ENCODE measurements at regions not wholly inside any gene's neighbourhood (a gene's known extent, or its start where the extent isn't known, plus 50 kb on each side); places are given as distances from the start of the nearest gene placed in this dataset.

- no peak for TF ChIP-seq POLR2AphosphoS5 (IDR thresholded peaks at IDR 0.05)
- Histone ChIP-seq H3K27me3 (no peaks in the 10 kb centered on the region), H3K4me3 (no peak overlapping the region), H3K36me3 (no peaks in the 10 kb centered on the region), H3K27ac (replicated peaks in 1 of 4) (no peak overlapping the region), H3K9me3 (no peaks in the 10 kb centered on the region), H3K4me1 (no peaks in the 10 kb centered on the region)
- WGBS: 57% methylated on average over 2 of the region's 2 CpGs
- intact Hi-C loops (cut with DNase I): no loop called here
- DNase-seq (ENCODE audit: extremely low spot score): no peak
Observed at GRCh38 chr7:124514471-124514870, 251.1 kb downstream of the GPR37 start.

- Histone ChIP-seq H3K36me3 (no peaks in the 10 kb centered on the region), H3K27ac (replicated peaks in 1 of 4) (no peak overlapping the region), H3K27me3 (no peaks in the 10 kb centered on the region), H3K9me3 (no peaks in the 10 kb centered on the region), H3K4me3 (no peak overlapping the region), H3K4me1 (no peaks in the 10 kb centered on the region)
- WGBS: 50% methylated on average over 3 of the region's 3 CpGs
- DNase-seq (ENCODE audit: extremely low spot score): no peak
- intact Hi-C loops (cut with DNase I): no loop called here
- TF ChIP-seq POLR2AphosphoS5 (IDR thresholded peaks at IDR 0.05) (no peak), CTCF (IDR thresholded peaks at IDR 0.05) (no peak), EP300 (IDR thresholded peaks at IDR 0.05) (no peak), POLR2A (IDR thresholded peaks at IDR 0.05; ENCODE audit: low read depth) (no peak)
Observed at GRCh38 chr7:124497176-124497575, 268.4 kb downstream of the GPR37 start.

- TF ChIP-seq EP300 (IDR thresholded peaks at IDR 0.05) (no peak), POLR2A (IDR thresholded peaks at IDR 0.05; ENCODE audit: low read depth) (no peak), POLR2AphosphoS5 (IDR thresholded peaks at IDR 0.05) (no peak), CTCF (IDR thresholded peaks at IDR 0.05) (no peak)
- DNase-seq (ENCODE audit: extremely low spot score): no peak
- 61% methylated on average over 3 of the region's 3 CpGs for whole genome bisulfite sequencing
- Histone ChIP-seq H3K36me3 (no peaks in the 10 kb centered on the region), H3K4me3 (no peak overlapping the region), H3K4me1 (no peaks in the 10 kb centered on the region), H3K27ac (replicated peaks in 1 of 4) (no peak overlapping the region), H3K9me3 (no peaks in the 10 kb centered on the region), H3K27me3 (no peaks in the 10 kb centered on the region)
- intact Hi-C loops (cut with DNase I): no loop called here
Observed at GRCh38 chr7:124489925-124490324, 275.7 kb downstream of the GPR37 start.

GRCh38 chr7:124489082-124489819 is 276.3 kb downstream of the GPR37 start:
- 73% methylated on average over 5 of the region's 5 CpGs for WGBS
- H3K36me3 ChIP-seq: no peaks in the 10 kb centered on the region
- TF ChIP-seq POLR2A (IDR thresholded peaks at IDR 0.05; ENCODE audit: low read depth): no peak
- no peak for TF ChIP-seq POLR2AphosphoS5 (IDR thresholded peaks at IDR 0.05)
- TF ChIP-seq CTCF (IDR thresholded peaks at IDR 0.05): no peak
- no peak for TF ChIP-seq EP300 (IDR thresholded peaks at IDR 0.05)
- H3K4me1 ChIP-seq: no peaks in the 10 kb centered on the region
- intact Hi-C loops (cut with DNase I): no loop called here
- H3K27ac ChIP-seq (replicated peaks in 1 of 4): no peak overlapping the region
- no peaks in the 10 kb centered on the region for H3K9me3 ChIP-seq
- H3K4me3 ChIP-seq: no peak overlapping the region
- no peak for DNase-seq (ENCODE audit: extremely low spot score)
- H3K27me3 ChIP-seq: no peaks in the 10 kb centered on the region

GRCh38 chr7:124482229-124482628 is 283.4 kb downstream of the GPR37 start:
- TF ChIP-seq POLR2A (IDR thresholded peaks at IDR 0.05; ENCODE audit: low read depth) (no peak), POLR2AphosphoS5 (IDR thresholded peaks at IDR 0.05) (no peak)
- no peak for DNase-seq (ENCODE audit: extremely low spot score)
- Histone ChIP-seq H3K27ac (replicated peaks in 1 of 4) (no peak overlapping the region), H3K4me1 (no peaks in the 10 kb centered on the region), H3K27me3 (no peaks in the 10 kb centered on the region), H3K4me3 (no peak overlapping the region), H3K9me3 (no peaks in the 10 kb centered on the region), H3K36me3 (no peaks in the 10 kb centered on the region)
- intact Hi-C loops (cut with DNase I): no loop called here
- WGBS: 84% methylated on average over 2 of the region's 2 CpGs

- H3K4me3 ChIP-seq: no peak overlapping the region
- H3K27me3 ChIP-seq: no peaks in the 10 kb centered on the region
- 90% methylated on average over 13 of the region's 23 CpGs for WGBS
- DNase-seq (ENCODE audit: extremely low spot score): no peak
- H3K4me1 ChIP-seq: no peaks in the 10 kb centered on the region
- no peaks in the 10 kb centered on the region for H3K36me3 ChIP-seq
- TF ChIP-seq EP300 (IDR thresholded peaks at IDR 0.05) (no peak), POLR2AphosphoS5 (IDR thresholded peaks at IDR 0.05) (no peak), CTCF (IDR thresholded peaks at IDR 0.05) (no peak), POLR2A (IDR thresholded peaks at IDR 0.05; ENCODE audit: low read depth) (no peak)
- H3K9me3 ChIP-seq: no peaks in the 10 kb centered on the region
- intact Hi-C loops (cut with DNase I): no loop called here
- no peak overlapping the region for H3K27ac ChIP-seq (replicated peaks in 1 of 4)
Observed at GRCh38 chr7:124480821-124481290, 284.7 kb downstream of the GPR37 start.
